ENCODE measurements at regions not wholly inside any gene's neighbourhood (a gene's known extent, or its start where the extent isn't known, plus 50 kb on each side); places are given as distances from the start of the nearest gene placed in this dataset.

GRCh38 chr22:49448526-49448925, 379.1 kb downstream of the BRD1 start:
- POLR2A ChIA-PET, result no interaction called here
- no peak overlapping the region for H3K27ac ChIP-seq (ENCODE audit: low read depth, low read length)
- H3K27me3 ChIP-seq (ENCODE audit: insufficient read depth, low read length, poor library complexity, severe bottlenecking), result peaks cover 3% of the 10 kb centered on the region
- Mint-ChIP-seq H3K9me3 (peaks cover 0 to 4% (median 0%) of the 10 kb centered on the region in 5 donors), H3K27me3 (peaks cover 10 to 48% of the 10 kb centered on the region in 2 donors), H3K36me3 (peaks cover 0 to 4% (median 0%) of the 10 kb centered on the region in 3 donors), H3K4me3 (no peak overlapping the region), H3K4me1 (no peaks in the 10 kb centered on the region), H3K27ac (no peak overlapping the region)
- no peak for DNase-seq
- no peaks in the 10 kb centered on the region for H3K4me1 ChIP-seq (ENCODE audit: insufficient read depth, low read length)
- no peaks in the 10 kb centered on the region for H3K9me3 ChIP-seq (ENCODE audit: low read length)
- H3K36me3 ChIP-seq (ENCODE audit: insufficient read depth, low read length), result no peaks in the 10 kb centered on the region
- CTCF ChIA-PET, result no interaction called here
- H3K4me3 ChIP-seq (ENCODE audit: low read length), result no peak overlapping the region

GRCh38 chr22:49447837-49448236, 379.8 kb downstream of the BRD1 start:
- peaks cover 3% of the 10 kb centered on the region for H3K27me3 ChIP-seq (ENCODE audit: insufficient read depth, low read length, poor library complexity, severe bottlenecking)
- DNase-seq, result no peak
- Mint-ChIP-seq H3K4me3 (no peak overlapping the region), H3K27me3 (peaks cover 12 to 48% of the 10 kb centered on the region in 2 donors), H3K4me1 (no peaks in the 10 kb centered on the region), H3K9me3 (peaks cover 0 to 4% (median 0%) of the 10 kb centered on the region in 5 donors), H3K36me3 (peaks cover 0 to 4% (median 0%) of the 10 kb centered on the region in 3 donors), H3K27ac (no peak overlapping the region)
- no peaks in the 10 kb centered on the region for H3K9me3 ChIP-seq (ENCODE audit: low read length)
- no peak overlapping the region for H3K4me3 ChIP-seq (ENCODE audit: low read length)
- ChIA-PET POLR2A (no interaction called here), CTCF (no interaction called here)
- no peak overlapping the region for H3K27ac ChIP-seq (ENCODE audit: low read depth, low read length)
- no peaks in the 10 kb centered on the region for H3K4me1 ChIP-seq (ENCODE audit: insufficient read depth, low read length)
- H3K36me3 ChIP-seq (ENCODE audit: insufficient read depth, low read length), result no peaks in the 10 kb centered on the region

GRCh38 chr22:49446759-49447710, 380.6 kb downstream of the BRD1 start:
- Mint-ChIP-seq H3K36me3 (peaks cover 0 to 4% (median 0%) of the 10 kb centered on the region in 3 donors), H3K4me3 (no peak overlapping the region), H3K9me3 (peaks cover 0 to 4% (median 0%) of the 10 kb centered on the region in 5 donors), H3K27me3 (peaks cover 12 to 48% of the 10 kb centered on the region in 2 donors), H3K27ac (no peak overlapping the region), H3K4me1 (no peaks in the 10 kb centered on the region)
- H3K27ac ChIP-seq (ENCODE audit: low read depth, low read length), result no peak overlapping the region
- H3K4me1 ChIP-seq (ENCODE audit: insufficient read depth, low read length), result no peaks in the 10 kb centered on the region
- no peak overlapping the region for H3K4me3 ChIP-seq (ENCODE audit: low read length)
- CTCF ChIA-PET, result no interaction called here
- no peaks in the 10 kb centered on the region for H3K36me3 ChIP-seq (ENCODE audit: insufficient read depth, low read length)
- H3K27me3 ChIP-seq (ENCODE audit: insufficient read depth, low read length, poor library complexity, severe bottlenecking), result peaks cover 3% of the 10 kb centered on the region
- no peaks in the 10 kb centered on the region for H3K9me3 ChIP-seq (ENCODE audit: low read length)
- no peak for DNase-seq
- POLR2A ChIA-PET, result no interaction called here

GRCh38 chr22:49446145-49446758, 381.4 kb downstream of the BRD1 start:
- ChIA-PET CTCF (no interaction called here), POLR2A (no interaction called here)
- no peaks in the 10 kb centered on the region for H3K9me3 ChIP-seq (ENCODE audit: low read length)
- no peaks in the 10 kb centered on the region for H3K4me1 ChIP-seq (ENCODE audit: insufficient read depth, low read length)
- Mint-ChIP-seq H3K36me3 (peaks cover 0 to 4% (median 0%) of the 10 kb centered on the region in 3 donors), H3K27ac (no peak overlapping the region), H3K4me1 (no peaks in the 10 kb centered on the region), H3K27me3 (peaks cover 12 to 48% of the 10 kb centered on the region in 2 donors), H3K4me3 (no peak overlapping the region), H3K9me3 (peaks cover 0 to 4% (median 0%) of the 10 kb centered on the region in 5 donors)
- no peak overlapping the region for H3K4me3 ChIP-seq (ENCODE audit: low read length)
- no peak overlapping the region for H3K27ac ChIP-seq (ENCODE audit: low read depth, low read length)
- peaks cover 3% of the 10 kb centered on the region for H3K27me3 ChIP-seq (ENCODE audit: insufficient read depth, low read length, poor library complexity, severe bottlenecking)
- DNase-seq, result no peak
- no peaks in the 10 kb centered on the region for H3K36me3 ChIP-seq (ENCODE audit: insufficient read depth, low read length)

- H3K36me3 ChIP-seq (ENCODE audit: insufficient read depth, low read length), result no peaks in the 10 kb centered on the region
- no peaks in the 10 kb centered on the region for H3K9me3 ChIP-seq (ENCODE audit: low read length)
- no peak overlapping the region for H3K4me3 ChIP-seq (ENCODE audit: low read length)
- CTCF ChIA-PET, result no interaction called here
- Mint-ChIP-seq H3K27me3 (peaks cover 12 to 39% of the 10 kb centered on the region in 2 donors), H3K4me1 (no peaks in the 10 kb centered on the region), H3K9me3 (peaks cover 0 to 4% (median 0%) of the 10 kb centered on the region in 5 donors), H3K4me3 (no peak overlapping the region), H3K36me3 (peaks cover 0 to 17% (median 0%) of the 10 kb centered on the region in 3 donors), H3K27ac (no peak overlapping the region)
- H3K27ac ChIP-seq (ENCODE audit: low read depth, low read length), result no peak overlapping the region
- H3K27me3 ChIP-seq (ENCODE audit: insufficient read depth, low read length, poor library complexity, severe bottlenecking), result peaks cover 3% of the 10 kb centered on the region
- no peak for DNase-seq
- POLR2A ChIA-PET, result no interaction called here
- H3K4me1 ChIP-seq (ENCODE audit: insufficient read depth, low read length), result no peaks in the 10 kb centered on the region
Measured at GRCh38 chr22:49444781-49445180, 382.9 kb downstream of the BRD1 start.

- Mint-ChIP-seq H3K9me3 (peaks cover 0 to 3% (median 0%) of the 10 kb centered on the region in 5 donors), H3K27ac (peak overlapping the region in 1 of 8 donors; percentile 52), H3K4me1 (no peaks in the 10 kb centered on the region), H3K27me3 (peaks cover 7 to 19% of the 10 kb centered on the region in 2 donors), H3K4me3 (no peak overlapping the region), H3K36me3 (peaks cover 0 to 29% (median 0%) of the 10 kb centered on the region in 3 donors)
- H3K9me3 ChIP-seq (ENCODE audit: low read length), result no peaks in the 10 kb centered on the region
- no peak overlapping the region for H3K4me3 ChIP-seq (ENCODE audit: low read length)
- no peaks in the 10 kb centered on the region for H3K27me3 ChIP-seq (ENCODE audit: insufficient read depth, low read length, poor library complexity, severe bottlenecking)
- DNase-seq, result no peak
- no peaks in the 10 kb centered on the region for H3K4me1 ChIP-seq (ENCODE audit: insufficient read depth, low read length)
- CTCF ChIA-PET, result no interaction called here
- POLR2A ChIA-PET, result no interaction called here
- no peak overlapping the region for H3K27ac ChIP-seq (ENCODE audit: low read depth, low read length)
- H3K36me3 ChIP-seq (ENCODE audit: insufficient read depth, low read length), result no peaks in the 10 kb centered on the region
Measured at GRCh38 chr22:49440931-49441330, 386.7 kb downstream of the BRD1 start.

- ChIA-PET CTCF (no interaction called here), POLR2A (no interaction called here)
- Histone ChIP-seq H3K27me3 (ENCODE audit: insufficient read depth, low read length, poor library complexity, severe bottlenecking) (no peaks in the 10 kb centered on the region), H3K4me3 (ENCODE audit: low read length) (no peak overlapping the region), H3K36me3 (ENCODE audit: insufficient read depth, low read length) (no peaks in the 10 kb centered on the region), H3K4me1 (ENCODE audit: insufficient read depth, low read length) (no peaks in the 10 kb centered on the region), H3K27ac (ENCODE audit: low read depth, low read length) (no peak overlapping the region), H3K9me3 (ENCODE audit: low read length) (no peaks in the 10 kb centered on the region)
- no peaks in the 10 kb centered on the region for H3K4me1 Mint-ChIP-seq
- H3K27ac Mint-ChIP-seq, result no peak overlapping the region
- peaks cover 0 to 29% (median 0%) of the 10 kb centered on the region in 3 donors for H3K36me3 Mint-ChIP-seq
- DNase-seq, result no peak
- H3K9me3 Mint-ChIP-seq, result peaks cover 0 to 6% (median 2%) of the 10 kb centered on the region in 5 donors
- no peak overlapping the region for H3K4me3 Mint-ChIP-seq
- peaks cover 10 to 13% of the 10 kb centered on the region in 2 donors for H3K27me3 Mint-ChIP-seq
Measured at GRCh38 chr22:49439373-49439772, 388.3 kb downstream of the BRD1 start.

- Histone ChIP-seq H3K4me3 (ENCODE audit: low read length) (no peak overlapping the region), H3K27ac (ENCODE audit: low read depth, low read length) (no peak overlapping the region), H3K27me3 (ENCODE audit: insufficient read depth, low read length, poor library complexity, severe bottlenecking) (no peaks in the 10 kb centered on the region), H3K36me3 (ENCODE audit: insufficient read depth, low read length) (no peaks in the 10 kb centered on the region), H3K4me1 (ENCODE audit: insufficient read depth, low read length) (no peaks in the 10 kb centered on the region), H3K9me3 (ENCODE audit: low read length) (no peaks in the 10 kb centered on the region)
- ChIA-PET CTCF (no interaction called here), POLR2A (no interaction called here)
- Mint-ChIP-seq H3K4me3 (no peak overlapping the region), H3K9me3 (peaks cover 0 to 6% (median 2%) of the 10 kb centered on the region in 5 donors), H3K27ac (no peak overlapping the region), H3K27me3 (peaks cover 9 to 16% of the 10 kb centered on the region in 2 donors), H3K4me1 (no peaks in the 10 kb centered on the region), H3K36me3 (peaks cover 0 to 29% (median 0%) of the 10 kb centered on the region in 3 donors)
- DNase-seq, result no peak
Measured at GRCh38 chr22:49437956-49438355, 389.7 kb downstream of the BRD1 start.

All from CD8-positive, alpha-beta memory T cell (primary cell).